ENCODE measurements at regions not wholly inside any gene's neighbourhood (a gene's known extent, or its start where the extent isn't known, plus 50 kb on each side); places are given as distances from the start of the nearest gene placed in this dataset.

DNA sequence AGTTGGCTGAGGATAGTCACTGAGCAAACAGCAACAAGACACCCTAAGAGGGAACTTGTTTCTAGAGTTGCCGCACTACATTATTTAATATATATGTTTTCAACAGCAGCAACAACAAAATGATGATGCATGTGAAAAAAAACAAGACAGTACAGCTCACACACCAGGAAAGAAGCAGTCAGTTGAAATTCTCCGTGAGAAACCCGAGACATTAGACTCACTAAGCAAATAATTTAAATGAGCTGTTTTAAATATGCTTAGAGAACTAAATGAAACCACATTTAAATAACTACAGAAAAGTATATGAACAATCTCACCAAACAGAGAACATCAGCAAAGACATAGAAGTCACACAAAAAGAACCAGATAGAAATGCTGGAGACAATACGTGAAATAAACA lies 426.3 kb upstream of the PFKP start:
- TF ChIP-seq, protein P1, sequence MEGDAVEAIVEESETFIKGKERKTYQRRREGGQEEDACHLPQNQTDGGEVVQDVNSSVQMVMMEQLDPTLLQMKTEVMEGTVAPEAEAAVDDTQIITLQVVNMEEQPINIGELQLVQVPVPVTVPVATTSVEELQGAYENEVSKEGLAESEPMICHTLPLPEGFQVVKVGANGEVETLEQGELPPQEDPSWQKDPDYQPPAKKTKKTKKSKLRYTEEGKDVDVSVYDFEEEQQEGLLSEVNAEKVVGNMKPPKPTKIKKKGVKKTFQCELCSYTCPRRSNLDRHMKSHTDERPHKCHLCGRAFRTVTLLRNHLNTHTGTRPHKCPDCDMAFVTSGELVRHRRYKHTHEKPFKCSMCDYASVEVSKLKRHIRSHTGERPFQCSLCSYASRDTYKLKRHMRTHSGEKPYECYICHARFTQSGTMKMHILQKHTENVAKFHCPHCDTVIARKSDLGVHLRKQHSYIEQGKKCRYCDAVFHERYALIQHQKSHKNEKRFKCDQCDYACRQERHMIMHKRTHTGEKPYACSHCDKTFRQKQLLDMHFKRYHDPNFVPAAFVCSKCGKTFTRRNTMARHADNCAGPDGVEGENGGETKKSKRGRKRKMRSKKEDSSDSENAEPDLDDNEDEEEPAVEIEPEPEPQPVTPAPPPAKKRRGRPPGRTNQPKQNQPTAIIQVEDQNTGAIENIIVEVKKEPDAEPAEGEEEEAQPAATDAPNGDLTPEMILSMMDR (IDR thresholded peaks at IDR 0.05) = no peak
- TF ChIP-seq POLR2A (IDR thresholded peaks at IDR 0.05) = no peak
